ENCODE measurements at regions not wholly inside any gene's neighbourhood (a gene's known extent, or its start where the extent isn't known, plus 50 kb on each side); places are given as distances from the start of the nearest gene placed in this dataset.

DNA sequence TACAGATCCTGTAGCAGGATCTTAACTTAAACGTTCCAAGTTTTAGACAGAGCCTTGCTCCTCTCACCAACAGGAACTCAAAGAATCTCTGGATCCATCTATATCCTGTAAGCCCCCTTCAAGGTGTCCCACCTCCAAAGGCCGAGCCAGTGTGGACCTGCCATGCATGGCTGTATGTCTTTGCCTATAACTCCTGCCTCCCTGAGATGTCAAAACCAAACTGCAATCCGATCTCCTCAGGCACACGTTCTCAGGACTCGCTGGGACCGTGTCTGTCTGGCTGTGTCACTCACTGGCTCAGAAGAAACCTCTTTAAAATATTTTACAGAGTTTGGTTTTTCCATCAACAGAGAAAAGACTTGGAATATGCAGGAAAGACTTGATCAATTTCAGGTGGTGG lies 51.4 kb upstream of the FAM20C start:
- no peak for DNase-seq
- Histone ChIP-seq H3K27ac (no peak overlapping the region), H3K4me3 (no peak overlapping the region), H3K36me3 (no peaks in the 10 kb centered on the region), H3K27me3 (ENCODE audit: low read depth) (no peaks in the 10 kb centered on the region), H3K4me1 (peaks cover 13% of the 10 kb centered on the region), H3K9me3 (no peaks in the 10 kb centered on the region)
- intact Hi-C loops (cut with DNase I): no loop called here
- TF ChIP-seq, protein P1, sequence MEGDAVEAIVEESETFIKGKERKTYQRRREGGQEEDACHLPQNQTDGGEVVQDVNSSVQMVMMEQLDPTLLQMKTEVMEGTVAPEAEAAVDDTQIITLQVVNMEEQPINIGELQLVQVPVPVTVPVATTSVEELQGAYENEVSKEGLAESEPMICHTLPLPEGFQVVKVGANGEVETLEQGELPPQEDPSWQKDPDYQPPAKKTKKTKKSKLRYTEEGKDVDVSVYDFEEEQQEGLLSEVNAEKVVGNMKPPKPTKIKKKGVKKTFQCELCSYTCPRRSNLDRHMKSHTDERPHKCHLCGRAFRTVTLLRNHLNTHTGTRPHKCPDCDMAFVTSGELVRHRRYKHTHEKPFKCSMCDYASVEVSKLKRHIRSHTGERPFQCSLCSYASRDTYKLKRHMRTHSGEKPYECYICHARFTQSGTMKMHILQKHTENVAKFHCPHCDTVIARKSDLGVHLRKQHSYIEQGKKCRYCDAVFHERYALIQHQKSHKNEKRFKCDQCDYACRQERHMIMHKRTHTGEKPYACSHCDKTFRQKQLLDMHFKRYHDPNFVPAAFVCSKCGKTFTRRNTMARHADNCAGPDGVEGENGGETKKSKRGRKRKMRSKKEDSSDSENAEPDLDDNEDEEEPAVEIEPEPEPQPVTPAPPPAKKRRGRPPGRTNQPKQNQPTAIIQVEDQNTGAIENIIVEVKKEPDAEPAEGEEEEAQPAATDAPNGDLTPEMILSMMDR (IDR thresholded peaks at IDR 0.05): no peak
- ATAC-seq: no peak

DNA sequence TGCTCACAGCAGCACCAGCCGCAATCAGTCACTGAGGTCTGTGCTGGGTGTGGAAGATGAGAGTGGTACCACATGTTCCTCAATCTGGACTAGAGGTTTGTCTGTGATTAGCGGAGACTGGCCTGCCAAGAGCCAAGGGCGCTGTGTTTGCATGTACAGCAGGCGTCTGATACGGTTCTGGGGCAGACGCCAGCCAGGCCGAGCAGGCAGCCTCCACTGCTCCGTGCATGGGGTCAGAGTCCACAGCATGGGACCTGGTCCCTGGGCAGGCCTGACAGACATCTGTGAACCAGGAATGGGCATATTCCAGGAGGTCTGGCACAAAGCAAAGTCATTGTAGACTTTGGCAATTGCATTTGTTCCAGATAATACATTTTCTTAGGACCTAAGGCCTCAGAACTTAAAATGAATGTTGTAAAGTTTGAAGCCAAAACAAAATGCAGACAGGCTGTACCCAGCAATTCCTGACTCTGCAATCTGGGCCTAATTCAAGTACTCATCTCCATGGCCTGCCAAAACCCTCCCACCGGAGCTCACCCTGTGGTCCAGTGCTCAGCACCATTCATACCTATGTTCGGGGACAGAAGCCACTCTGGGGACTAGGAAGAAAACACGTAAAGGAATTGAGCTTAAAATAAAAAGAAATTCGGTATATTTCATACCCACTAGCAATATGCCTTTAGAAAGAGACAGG lies 50.0 kb upstream of the FAM20C start:
- H3K27ac ChIP-seq: peak overlapping the region; percentile 36
- DNase-seq (no peak), ATAC-seq (peak; percentile 43 to 64)
- H3K4me3 ChIP-seq: no peak overlapping the region
- no peaks in the 10 kb centered on the region for H3K36me3 ChIP-seq
- H3K9me3 ChIP-seq: no peaks in the 10 kb centered on the region
- intact Hi-C loops (cut with DNase I): no loop called here
- H3K27me3 ChIP-seq (ENCODE audit: low read depth): no peaks in the 10 kb centered on the region
- peaks cover 13% of the 10 kb centered on the region for H3K4me1 ChIP-seq
- TF ChIP-seq, protein P1 (IDR thresholded peaks at IDR 0.05): no peak

Measured in lower lobe of right lung (tissue), 2 donors.